Gastrocnemius medialis (tissue), 4 donors: ENCODE measurements at regions not wholly inside any gene's neighbourhood (a gene's known extent, or its start where the extent isn't known, plus 50 kb on each side); places are given as distances from the start of the nearest gene placed in this dataset.

Source experiments
- ATAC-seq, 2 donors: fragments of 150-250 bp; one replicate each; pipeline ENCODE4 v1.9.1; 2016
- DNase-seq, 2 donors: peaks; one replicate each; pipeline ENCODE4 v3.0.0-alpha.2; 2019
- H3K27ac ChIP-seq, 4 donors: fragments of 200-600 bp; sonication (generic); 1 replicate in 1 of 4; 2 replicates in 3 of 4; pipeline ENCODE4 v1.5.1; 2016 to 2018; ENCODE audit warnings: mild to moderate bottlenecking in 2 of 4, moderate library complexity in 1 of 4
- H3K27me3 ChIP-seq, 3 donors: fragments of 200-600 bp; sonication (generic) in 2 of 3; 1 replicate in 1 of 3; 2 replicates in 2 of 3; pipeline versions ENCODE4 v1.5.1 to v1.6.0; 2016 to 2019; ENCODE audit warnings: mild to moderate bottlenecking in 1 of 3, moderate library complexity in 1 of 3
- H3K36me3 ChIP-seq, 2 donors: fragments of 200-600 bp; sonication (generic) in 1 of 2; one replicate each; pipeline ENCODE4 v1.5.1; 2017 to 2018
- H3K4me1 ChIP-seq, 2 donors: fragments of 200-600 bp; sonication (generic) in 1 of 2; one replicate each; pipeline ENCODE4 v1.5.1; 2016 to 2017; ENCODE audit warnings: mild to moderate bottlenecking in 2 of 2
- H3K4me3 ChIP-seq, 4 donors: fragments of 200-600 bp; sonication (generic) in 3 of 4; 1 replicate in 1 of 4; 2 replicates in 3 of 4; pipeline ENCODE4 v1.5.1; 2016 to 2019; ENCODE audit warnings: mild to moderate bottlenecking in 2 of 4
- H3K9me3 ChIP-seq, 3 donors: fragments of 200-600 bp; sonication (generic) in 2 of 3; 1 replicate in 1 of 3; 2 replicates in 2 of 3; pipeline ENCODE4 v1.5.1; 2016 to 2019
- CTCF ChIP-seq, 5 experiments: fragments of 450-650 bp in 3 of 5; fragments of 200-600 bp in 2 of 5; sonication (generic) in 2 of 5; IDR thresholded peaks in 4 of 5; conservative IDR thresholded peaks in 1 of 5; 1 replicate in 4 of 5; 2 replicates in 1 of 5; pipeline ENCODE4 v1.5.1; 2016 to 2019; ENCODE audit warnings: antibody characterized with exemption in 5 of 5, mild to moderate bottlenecking in 3 of 5, moderate library complexity in 3 of 5
- POLR2A ChIP-seq, 2 donors: fragments of 450-650 bp; IDR thresholded peaks; one replicate each; pipeline ENCODE4 v1.6.1; 2017; ENCODE audit warnings: antibody characterized with exemption in 2 of 2, mild to moderate bottlenecking in 2 of 2, moderate library complexity in 2 of 2
- in situ Hi-C, 4 donors: fragments of 200-750 bp; cut with MboI; loops; one replicate each; pipeline versions ENCODE4 v1.15.0 to v1.8.0; 2017; ENCODE audit warnings: low sequenced_read_pairs in 4 of 4
- intact Hi-C: fragments of 100-400 bp; cut with DNase I; formaldehyde crosslinking; loops from one replicate; pipeline ENCODE4 v1.15.1; 2023; ENCODE audit warnings: low total_unique reads

- no peak overlapping the region for H3K4me3 ChIP-seq
- no peak overlapping the region for H3K27ac ChIP-seq
- no peaks in the 10 kb centered on the region for H3K9me3 ChIP-seq
- H3K4me1 ChIP-seq: peaks cover 10 to 16% of the 10 kb centered on the region in 2 donors
- in situ Hi-C loops (no loop called here), intact Hi-C loops (no loop called here)
- no peak for ATAC-seq
- no peaks in the 10 kb centered on the region for H3K36me3 ChIP-seq
- H3K27me3 ChIP-seq: no peaks in the 10 kb centered on the region
- TF ChIP-seq POLR2A (IDR thresholded peaks at IDR 0.05): no peak
- no peak for TF ChIP-seq CTCF (IDR thresholded peaks at IDR 0.05 in 4 of 5, conservative IDR thresholded peaks at IDR 0.05 in 1 of 5)
- no peak for DNase-seq
Observed at GRCh38 chr1:59125154-59125553, 171.7 kb upstream of the FGGY start.

DNA sequence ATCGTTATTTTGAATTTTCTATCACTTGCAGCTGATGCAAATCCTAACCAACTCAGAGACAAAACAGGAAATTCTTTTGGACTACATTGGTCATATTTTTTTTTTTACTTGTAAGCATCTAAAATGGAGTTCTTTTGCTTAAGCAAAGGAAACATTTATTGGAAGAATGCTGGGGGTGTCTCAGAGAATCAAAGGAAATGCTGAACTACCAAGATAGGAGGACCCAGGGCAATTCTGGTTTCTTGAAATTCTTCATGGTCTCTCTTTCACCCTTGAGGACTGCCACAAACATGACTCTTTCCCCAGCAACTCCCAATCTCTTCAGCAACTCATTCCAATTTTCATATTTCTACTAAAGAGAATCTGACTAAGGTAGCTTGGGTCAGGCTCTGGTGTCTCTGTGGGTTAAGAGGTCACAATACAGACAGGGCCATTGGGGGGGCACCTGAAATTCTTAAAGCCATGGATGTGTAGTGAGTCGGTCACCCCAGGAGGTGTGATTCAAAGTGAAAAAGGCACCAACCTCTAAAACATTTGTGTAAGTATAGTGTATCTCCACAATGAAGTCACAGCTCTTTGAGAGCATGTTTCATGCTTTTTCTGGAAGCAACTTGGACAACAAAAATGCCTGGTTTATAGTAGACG lies 171.1 kb upstream of the FGGY start:
- ATAC-seq: no peak

GRCh38 chr1:59126366-59126765 lies 170.5 kb upstream of the FGGY start:
- H3K36me3 ChIP-seq: no peaks in the 10 kb centered on the region
- H3K27ac ChIP-seq: no peak overlapping the region
- DNase-seq (no peak), ATAC-seq (no peak)
- TF ChIP-seq CTCF (IDR thresholded peaks at IDR 0.05 in 4 of 5, conservative IDR thresholded peaks at IDR 0.05 in 1 of 5) (no peak), POLR2A (IDR thresholded peaks at IDR 0.05) (no peak)
- in situ Hi-C loops: no loop called here
- H3K4me1 ChIP-seq: peaks cover 10 to 16% of the 10 kb centered on the region in 2 donors
- intact Hi-C loops: no loop called here
- H3K4me3 ChIP-seq: no peak overlapping the region
- no peaks in the 10 kb centered on the region for H3K9me3 ChIP-seq
- H3K27me3 ChIP-seq: no peaks in the 10 kb centered on the region

More for the DNA sequence above, 171.1 kb upstream of the FGGY start:
- Histone ChIP-seq H3K4me3 (no peak overlapping the region), H3K4me1 (peaks cover 10 to 16% of the 10 kb centered on the region in 2 donors), H3K27ac (no peak overlapping the region), H3K9me3 (no peaks in the 10 kb centered on the region), H3K27me3 (no peaks in the 10 kb centered on the region), H3K36me3 (no peaks in the 10 kb centered on the region)
- DNase-seq: no peak
- in situ Hi-C loops (no loop called here), intact Hi-C loops (no loop called here)
- TF ChIP-seq CTCF (IDR thresholded peaks at IDR 0.05 in 4 of 5, conservative IDR thresholded peaks at IDR 0.05 in 1 of 5): no peak
- no peak for TF ChIP-seq POLR2A (IDR thresholded peaks at IDR 0.05)

GRCh38 chr1:59128239-59128736 lies 168.6 kb upstream of the FGGY start:
- Histone ChIP-seq H3K4me3 (no peak overlapping the region), H3K27me3 (no peaks in the 10 kb centered on the region), H3K27ac (no peak overlapping the region), H3K36me3 (no peaks in the 10 kb centered on the region), H3K4me1 (peaks cover 10 to 16% of the 10 kb centered on the region in 2 donors), H3K9me3 (no peaks in the 10 kb centered on the region)
- in situ Hi-C loops: no loop called here
- DNase-seq (no peak), ATAC-seq (no peak)
- intact Hi-C loops: no loop called here
- TF ChIP-seq POLR2A (IDR thresholded peaks at IDR 0.05) (no peak), CTCF (IDR thresholded peaks at IDR 0.05 in 4 of 5, conservative IDR thresholded peaks at IDR 0.05 in 1 of 5) (no peak)
